ENCODE measurements at regions not wholly inside any gene's neighbourhood (a gene's known extent, or its start where the extent isn't known, plus 50 kb on each side); places are given as distances from the start of the nearest gene placed in this dataset.
A peak's percentile ranks its signal among the peaks of the same experiment; 100 is the strongest.

DNA sequence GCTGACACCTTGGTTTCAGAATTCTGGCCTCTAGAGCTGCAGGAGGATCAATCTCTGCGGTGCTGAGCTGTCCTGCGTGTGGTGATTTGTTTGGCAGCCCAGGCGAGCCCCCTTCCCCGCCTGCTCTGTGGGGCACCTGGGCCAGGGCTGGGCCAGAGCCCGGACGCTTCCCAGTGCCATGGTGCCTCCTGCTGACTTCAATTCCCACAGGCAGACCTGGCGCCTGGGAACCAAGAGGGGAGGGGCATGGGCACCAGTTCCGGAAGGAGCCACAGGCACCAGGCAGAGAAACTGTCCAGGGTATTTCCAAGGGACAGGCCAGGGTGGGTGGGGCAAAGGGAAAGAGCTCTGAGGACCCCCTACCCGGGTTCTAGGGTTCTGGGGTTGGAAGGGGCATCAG is 197.8 kb downstream of the CTTN start:
- TF ChIP-seq NFIB (CRISPR knock-in tag; IDR thresholded peaks at IDR 0.05; ENCODE audit: borderline replicate concordance) (no peak), GATAD2A (CRISPR knock-in tag; IDR thresholded peaks at IDR 0.05) (no peak), AGO2 (optimal IDR thresholded peaks at IDR 0.05; ENCODE audit: low read depth, low read length) (peak; percentile 19)
- TF ChIP-seq, protein P1, sequence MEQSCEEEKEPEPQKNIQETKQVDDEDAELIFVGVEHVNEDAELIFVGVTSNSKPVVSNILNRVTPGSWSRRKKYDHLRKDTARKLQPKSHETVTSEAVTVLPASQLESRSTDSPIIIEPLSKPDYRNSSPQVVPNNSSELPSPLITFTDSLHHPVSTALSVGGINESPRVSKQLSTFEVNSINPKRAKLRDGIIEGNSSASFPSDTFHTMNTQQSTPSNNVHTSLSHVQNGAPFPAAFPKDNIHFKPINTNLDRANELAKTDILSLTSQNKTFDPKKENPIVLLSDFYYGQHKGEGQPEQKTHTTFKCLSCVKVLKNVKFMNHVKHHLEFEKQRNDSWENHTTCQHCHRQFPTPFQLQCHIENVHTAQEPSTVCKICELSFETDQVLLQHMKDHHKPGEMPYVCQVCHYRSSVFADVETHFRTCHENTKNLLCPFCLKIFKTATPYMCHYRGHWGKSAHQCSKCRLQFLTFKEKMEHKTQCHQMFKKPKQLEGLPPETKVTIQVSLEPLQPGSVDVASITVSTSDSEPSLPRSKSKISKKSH (CRISPR knock-in tag; IDR thresholded peaks at IDR 0.05; ENCODE audit: borderline replicate concordance): no peak
- ATAC-seq (no peak), DNase-seq (ENCODE audit: low spot score) (no peak), FAIRE-seq (no peak)
- in situ Hi-C loops (cut with HindIII; ENCODE audit: extremely low pct_ligation_motif_present, low pct_unique_long_range_greater_than_20kb) (no loop called here), intact Hi-C loops (cut with micrococcal nuclease; ENCODE audit: unreplicated experiment) (no loop called here)
- Histone ChIP-seq H3K79me2 (ENCODE audit: insufficient read depth, low read length) (no peaks in the 10 kb centered on the region), H4K20me1 (ENCODE audit: insufficient read depth, low read length) (0 out of 2 replicates have a peak, but pooled peaks cover 6% of the 10 kb centered on the region), H3K36me3 (replicated peaks in 1 of 2; ENCODE audit: control insufficient read depth in 1 of 2, insufficient read depth in 2 of 2, low read length in 2 of 2) (no peaks in the 10 kb centered on the region), H3K27me3 (ENCODE audit: control insufficient read depth in 1 of 2, insufficient read depth in 2 of 2, low read length in 2 of 2) (no peaks in the 10 kb centered on the region), H3K4me2 (ENCODE audit: low read depth, low read length) (no peak overlapping the region), H3K9ac (ENCODE audit: insufficient read depth, low read depth, low read length) (no peak overlapping the region), H2AFZ (ENCODE audit: low read length) (no peak overlapping the region), H3K9me3 (ENCODE audit: low read length) (no peaks in the 10 kb centered on the region), H3K27ac (ENCODE audit: extremely low read length, insufficient read depth, low read length) (no peak overlapping the region), H3K4me3 (replicated peaks in 1 of 3; ENCODE audit: insufficient read depth in 1 of 3, low read depth in 2 of 3, low read length in 3 of 3) (no peak overlapping the region), H3K4me1 (ENCODE audit: insufficient read depth, low read length) (no peaks in the 10 kb centered on the region)
- 73% methylated on average over 2 of the region's 9 CpGs for WGBS (ENCODE audit: low lambda C conversion rate)
- no TSS peak for BruUV-seq (replicated peaks)
- POLR2A ChIA-PET: no interaction called here
- CTCF ChIA-PET (ENCODE audit: low intra/inter-chr PET ratio, low total read pairs): no interaction called here

DNA sequence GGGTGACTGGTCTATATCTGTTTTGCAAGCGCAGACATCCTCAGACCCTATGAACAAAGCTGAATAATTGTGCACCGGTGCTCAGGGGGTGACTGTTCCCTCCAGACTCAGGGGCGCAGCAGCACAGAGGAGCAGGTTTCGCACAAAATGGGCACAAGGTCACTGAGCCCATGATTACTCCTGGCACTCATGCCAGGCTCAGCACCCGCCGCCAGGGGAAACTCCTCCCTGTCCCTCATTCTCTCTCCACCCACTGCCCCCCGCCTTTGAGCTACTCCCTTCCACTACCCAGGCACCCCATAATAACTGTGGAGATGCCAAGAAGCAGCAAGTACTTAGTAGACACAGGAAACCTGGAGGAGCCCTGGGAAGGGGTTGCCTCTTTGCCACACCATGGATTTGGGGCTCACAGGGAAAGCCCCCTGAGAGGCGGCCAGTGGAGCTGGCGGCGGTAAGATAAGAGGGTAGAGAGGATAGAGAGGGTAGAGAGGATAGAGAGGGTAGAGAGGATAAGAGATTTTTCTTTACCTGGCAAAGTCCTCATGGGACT is 198.8 kb downstream of the CTTN start:
- DNase-seq (ENCODE audit: low spot score): no peak
- H3K4me1 ChIP-seq (ENCODE audit: insufficient read depth, low read length): no peaks in the 10 kb centered on the region
- H3K4me2 ChIP-seq (ENCODE audit: low read depth, low read length): no peak overlapping the region
- ChIA-PET POLR2A (no interaction called here), CTCF (ENCODE audit: low intra/inter-chr PET ratio, low total read pairs) (no interaction called here)
- no peaks in the 10 kb centered on the region for H3K79me2 ChIP-seq (ENCODE audit: insufficient read depth, low read length)
- intact Hi-C loops (cut with micrococcal nuclease; ENCODE audit: unreplicated experiment) (no loop called here), in situ Hi-C loops (cut with HindIII; ENCODE audit: extremely low pct_ligation_motif_present, low pct_unique_long_range_greater_than_20kb) (no loop called here)
- BruUV-seq (replicated peaks): no TSS peak
- no peak for ATAC-seq
- no peak overlapping the region for H3K27ac ChIP-seq (ENCODE audit: extremely low read length, insufficient read depth, low read length)
- H2AFZ ChIP-seq (ENCODE audit: low read length): no peak overlapping the region
- H3K9me3 ChIP-seq (ENCODE audit: low read length): no peaks in the 10 kb centered on the region
- no peaks in the 10 kb centered on the region for H3K27me3 ChIP-seq (ENCODE audit: control insufficient read depth in 1 of 2, insufficient read depth in 2 of 2, low read length in 2 of 2)
- H3K9ac ChIP-seq (ENCODE audit: insufficient read depth, low read depth, low read length): no peak overlapping the region
- FAIRE-seq: no peak
- H3K4me3 ChIP-seq (replicated peaks in 1 of 3; ENCODE audit: insufficient read depth in 1 of 3, low read depth in 2 of 3, low read length in 3 of 3): no peak overlapping the region
- TF ChIP-seq ZBTB7A (CRISPR knock-in tag; IDR thresholded peaks at IDR 0.05) (no peak), ZNF143 (CRISPR knock-in tag; IDR thresholded peaks at IDR 0.05) (no peak), SMAD9 (CRISPR knock-in tag; IDR thresholded peaks at IDR 0.05) (no peak)
- TF ChIP-seq, protein P2, sequence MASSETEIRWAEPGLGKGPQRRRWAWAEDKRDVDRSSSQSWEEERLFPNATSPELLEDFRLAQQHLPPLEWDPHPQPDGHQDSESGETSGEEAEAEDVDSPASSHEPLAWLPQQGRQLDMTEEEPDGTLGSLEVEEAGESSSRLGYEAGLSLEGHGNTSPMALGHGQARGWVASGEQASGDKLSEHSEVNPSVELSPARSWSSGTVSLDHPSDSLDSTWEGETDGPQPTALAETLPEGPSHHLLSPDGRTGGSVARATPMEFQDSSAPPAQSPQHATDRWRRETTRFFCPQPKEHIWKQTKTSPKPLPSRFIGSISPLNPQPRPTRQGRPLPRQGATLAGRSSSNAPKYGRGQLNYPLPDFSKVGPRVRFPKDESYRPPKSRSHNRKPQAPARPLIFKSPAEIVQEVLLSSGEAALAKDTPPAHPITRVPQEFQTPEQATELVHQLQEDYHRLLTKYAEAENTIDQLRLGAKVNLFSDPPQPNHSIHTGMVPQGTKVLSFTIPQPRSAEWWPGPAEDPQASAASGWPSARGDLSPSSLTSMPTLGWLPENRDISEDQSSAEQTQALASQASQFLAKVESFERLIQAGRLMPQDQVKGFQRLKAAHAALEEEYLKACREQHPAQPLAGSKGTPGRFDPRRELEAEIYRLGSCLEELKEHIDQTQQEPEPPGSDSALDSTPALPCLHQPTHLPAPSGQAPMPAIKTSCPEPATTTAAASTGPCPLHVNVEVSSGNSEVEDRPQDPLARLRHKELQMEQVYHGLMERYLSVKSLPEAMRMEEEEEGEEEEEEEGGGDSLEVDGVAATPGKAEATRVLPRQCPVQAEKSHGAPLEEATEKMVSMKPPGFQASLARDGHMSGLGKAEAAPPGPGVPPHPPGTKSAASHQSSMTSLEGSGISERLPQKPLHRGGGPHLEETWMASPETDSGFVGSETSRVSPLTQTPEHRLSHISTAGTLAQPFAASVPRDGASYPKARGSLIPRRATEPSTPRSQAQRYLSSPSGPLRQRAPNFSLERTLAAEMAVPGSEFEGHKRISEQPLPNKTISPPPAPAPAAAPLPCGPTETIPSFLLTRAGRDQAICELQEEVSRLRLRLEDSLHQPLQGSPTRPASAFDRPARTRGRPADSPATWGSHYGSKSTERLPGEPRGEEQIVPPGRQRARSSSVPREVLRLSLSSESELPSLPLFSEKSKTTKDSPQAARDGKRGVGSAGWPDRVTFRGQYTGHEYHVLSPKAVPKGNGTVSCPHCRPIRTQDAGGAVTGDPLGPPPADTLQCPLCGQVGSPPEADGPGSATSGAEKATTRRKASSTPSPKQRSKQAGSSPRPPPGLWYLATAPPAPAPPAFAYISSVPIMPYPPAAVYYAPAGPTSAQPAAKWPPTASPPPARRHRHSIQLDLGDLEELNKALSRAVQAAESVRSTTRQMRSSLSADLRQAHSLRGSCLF (CRISPR knock-in tag; IDR thresholded peaks at IDR 0.05; ENCODE audit: borderline replicate concordance): no peak
- 0 out of 2 replicates have a peak, but pooled peaks cover 6% of the 10 kb centered on the region for H4K20me1 ChIP-seq (ENCODE audit: insufficient read depth, low read length)
- H3K36me3 ChIP-seq (replicated peaks in 1 of 2; ENCODE audit: control insufficient read depth in 1 of 2, insufficient read depth in 2 of 2, low read length in 2 of 2): no peaks in the 10 kb centered on the region
- WGBS (ENCODE audit: low lambda C conversion rate): 98% methylated on average over 10 of the region's 10 CpGs
